HG03575 (cell line): ENCODE measurements at regions not wholly inside any gene's neighbourhood (a gene's known extent, or its start where the extent isn't known, plus 50 kb on each side); places are given as distances from the start of the nearest gene placed in this dataset.

Experiments
- ATAC-seq: cut with Tn5 transposase; IDR thresholded peaks from one replicate; pipeline ENCODE4 v1.9.1; 2021; ENCODE audit not compliant: unreplicated experiment, insufficient number of reproducible peaks, low FRiP score; ENCODE audit errors: extremely low read depth

DNA sequence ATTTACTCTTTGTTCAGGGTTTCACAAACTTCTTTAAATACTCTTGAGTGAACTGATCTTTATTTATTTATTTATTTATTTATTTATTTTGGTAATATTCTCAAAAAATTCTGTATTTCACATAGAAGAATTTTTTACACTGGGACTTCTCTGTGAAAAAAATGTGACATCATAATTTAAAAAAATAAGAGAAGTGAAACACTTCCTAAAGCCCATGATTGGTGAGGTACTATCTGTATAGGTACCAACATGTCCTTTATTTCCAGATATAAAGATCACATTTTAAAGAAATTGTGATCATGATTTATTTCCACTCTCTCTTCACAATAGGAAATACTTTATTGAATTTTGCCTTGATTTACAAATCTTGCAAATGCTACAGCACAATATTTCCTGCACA lies 497.1 kb downstream of the FAT4 start:
- no peak for ATAC-seq

DNA sequence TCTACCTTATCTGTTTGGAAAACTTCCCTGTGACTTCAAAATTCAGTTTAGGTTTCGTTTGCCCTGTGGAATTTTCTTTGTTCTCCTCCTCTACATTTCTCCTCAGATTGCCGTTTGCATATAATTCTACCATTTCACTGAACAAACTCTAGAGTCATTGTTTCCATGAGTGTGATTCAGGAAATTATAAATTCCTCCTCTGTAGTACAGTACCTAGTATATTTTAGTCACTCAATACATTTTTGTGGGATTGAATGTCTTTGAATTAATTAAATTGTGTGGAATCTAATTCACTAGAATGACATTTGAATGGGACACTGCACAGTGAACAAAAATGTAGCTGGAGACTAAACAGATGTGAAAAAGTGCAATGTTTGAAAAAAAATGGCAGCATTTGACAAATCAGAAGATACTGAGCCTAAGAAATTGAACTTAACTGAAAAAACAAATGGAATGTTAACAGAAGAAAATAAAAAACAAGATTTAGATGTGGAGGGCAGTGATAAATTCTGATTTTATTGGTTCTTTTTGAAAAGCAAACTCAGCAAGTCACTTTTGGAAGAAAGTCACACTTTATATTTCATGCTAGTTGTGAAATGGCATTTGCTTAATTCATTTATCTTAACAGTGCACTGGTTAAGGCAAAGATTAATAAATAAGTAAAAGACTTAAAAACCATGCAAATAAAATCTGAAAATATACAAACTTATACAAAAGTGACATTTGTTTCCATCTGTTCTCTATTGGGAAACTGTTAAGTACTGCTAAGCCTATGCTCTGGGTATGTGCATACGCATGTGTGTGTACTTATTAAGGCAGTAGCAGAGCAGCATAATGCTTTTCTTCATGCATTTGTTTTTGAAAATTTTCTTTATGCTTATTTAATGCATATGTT lies 512.3 kb downstream of the FAT4 start:
- ATAC-seq: no peak

DNA sequence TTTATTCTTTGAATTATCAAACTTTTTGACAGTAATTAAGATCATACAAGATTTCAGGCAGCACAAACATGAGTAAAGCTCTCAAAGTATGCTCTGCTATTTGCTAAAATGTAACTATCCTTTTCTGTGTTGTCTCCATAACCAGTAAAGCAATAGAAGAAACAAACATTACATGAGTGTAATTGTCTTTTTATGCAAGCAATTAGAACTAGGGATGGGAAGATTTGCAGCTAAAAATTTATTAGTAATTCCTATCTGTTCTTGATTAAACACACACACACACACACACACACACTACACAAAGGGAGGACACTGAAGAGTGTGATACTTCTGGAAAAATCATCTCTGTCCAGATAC lies 512.9 kb downstream of the FAT4 start:
- no peak for ATAC-seq

DNA sequence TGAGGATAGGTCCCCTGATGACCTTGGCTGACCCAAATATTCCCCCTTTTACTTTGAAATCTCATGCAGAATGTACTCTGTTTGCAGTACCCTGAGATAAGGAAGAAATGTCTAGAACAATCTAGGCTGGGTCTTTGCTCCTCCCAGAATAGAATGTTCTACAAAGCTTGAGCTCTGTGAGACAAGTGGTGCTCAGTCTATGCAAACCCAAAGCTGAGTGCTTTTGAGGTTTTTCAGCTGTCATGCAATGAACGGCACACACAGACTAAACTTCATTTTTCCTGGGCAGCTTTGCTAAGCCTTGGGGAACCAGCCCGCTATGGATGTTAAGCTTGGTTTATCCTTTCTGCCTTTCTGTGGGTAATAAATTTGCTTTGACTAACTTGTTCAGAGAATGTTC lies 513.6 kb downstream of the FAT4 start:
- ATAC-seq: no peak

DNA sequence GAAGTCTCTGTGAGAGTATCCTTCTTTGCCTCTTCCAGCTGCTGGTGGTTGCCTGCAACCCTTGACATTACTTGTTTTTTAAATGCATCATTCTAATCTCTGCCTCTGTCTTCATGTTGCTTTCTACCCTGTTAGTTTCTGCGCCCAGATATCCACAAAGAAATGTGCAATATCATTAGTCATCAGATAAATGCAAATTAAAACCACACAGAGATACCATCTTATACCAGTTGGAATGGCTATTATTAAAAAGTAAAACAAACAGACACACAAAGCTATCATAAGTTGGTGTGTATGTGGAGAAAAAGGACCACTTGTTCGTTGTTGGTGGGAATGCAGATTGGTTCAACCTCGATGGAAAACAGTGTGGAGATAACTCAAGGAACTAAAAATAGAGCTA lies 517.4 kb downstream of the FAT4 start:
- no peak for ATAC-seq

DNA sequence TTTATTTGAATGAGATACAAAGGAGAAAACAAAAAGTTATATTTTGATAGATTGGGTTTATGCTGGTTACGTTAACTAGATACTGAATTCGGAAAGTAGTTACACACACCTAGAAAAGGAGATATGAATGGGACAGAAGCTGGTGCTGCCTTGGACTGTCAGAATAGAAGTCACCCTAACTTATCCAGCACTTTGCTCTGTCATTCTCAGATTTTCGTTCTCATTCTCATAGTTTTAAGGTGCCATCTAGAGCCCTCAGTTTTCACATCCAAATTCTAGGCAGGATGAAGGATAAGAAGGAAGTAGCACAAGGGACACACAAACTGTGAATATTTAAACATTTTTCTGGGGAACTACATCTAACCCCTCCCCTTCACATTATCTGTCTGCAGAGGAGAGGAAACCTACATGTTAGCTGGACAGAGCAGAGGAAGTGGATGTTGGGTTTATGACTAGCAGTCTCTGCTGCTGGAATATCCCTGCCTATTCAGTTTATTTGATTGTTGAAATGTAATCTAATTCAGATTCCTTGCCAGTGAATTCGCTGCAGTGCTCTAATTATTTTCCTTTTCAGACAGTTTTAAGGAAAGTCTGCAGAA lies 521.9 kb downstream of the FAT4 start:
- no peak for ATAC-seq

DNA sequence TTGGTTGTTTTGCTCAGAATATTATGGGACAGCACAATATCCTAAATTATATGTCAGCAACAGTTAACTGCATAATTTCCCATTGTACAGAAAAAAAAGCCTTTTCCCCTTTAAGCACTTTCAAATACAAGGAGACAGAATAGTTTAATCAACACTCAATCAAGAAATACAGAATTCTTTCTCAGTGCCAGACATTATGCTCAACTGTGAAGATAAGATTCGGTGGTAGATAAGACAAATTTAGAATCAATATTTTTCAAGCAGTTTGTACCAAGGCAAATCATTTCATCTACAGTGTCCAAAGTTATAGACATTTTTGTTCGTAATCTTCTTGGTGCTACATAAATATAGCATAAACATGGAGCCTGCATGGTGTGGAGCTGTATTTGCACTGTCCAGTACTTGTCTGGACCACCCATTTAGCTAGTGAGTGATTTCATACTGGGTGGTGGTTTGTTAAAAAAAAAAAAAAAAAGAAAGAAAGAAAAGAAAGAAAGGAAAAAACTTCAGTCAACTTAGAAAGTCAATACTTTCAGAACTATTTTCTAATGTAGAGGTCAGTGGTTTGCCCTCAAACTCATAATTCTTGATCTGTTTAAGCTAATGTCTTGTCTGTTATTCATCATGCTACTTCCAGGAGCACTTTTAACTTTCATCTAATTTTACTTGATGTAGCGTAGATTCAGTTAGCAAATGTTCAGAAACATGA lies 522.9 kb downstream of the FAT4 start:
- no peak for ATAC-seq

DNA sequence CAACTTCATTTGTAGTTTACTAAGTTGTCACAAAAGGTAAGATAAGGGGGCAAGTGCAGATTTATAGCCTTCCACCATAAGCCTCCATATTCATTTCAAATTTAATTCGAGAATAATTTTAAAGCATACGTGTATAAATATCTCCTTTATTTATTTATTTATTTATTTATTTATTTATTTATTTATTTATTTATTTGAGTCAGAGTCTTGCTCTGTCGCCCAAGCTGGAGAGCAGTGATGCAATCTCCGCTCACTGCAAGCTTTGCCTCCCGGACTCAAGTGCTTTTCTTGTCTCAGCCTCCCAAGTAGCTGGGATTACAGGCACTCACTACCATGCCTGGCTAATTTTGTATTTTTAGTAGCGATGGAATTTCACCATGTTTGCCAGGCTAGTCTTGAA lies 523.4 kb downstream of the FAT4 start:
- ATAC-seq: no peak

DNA sequence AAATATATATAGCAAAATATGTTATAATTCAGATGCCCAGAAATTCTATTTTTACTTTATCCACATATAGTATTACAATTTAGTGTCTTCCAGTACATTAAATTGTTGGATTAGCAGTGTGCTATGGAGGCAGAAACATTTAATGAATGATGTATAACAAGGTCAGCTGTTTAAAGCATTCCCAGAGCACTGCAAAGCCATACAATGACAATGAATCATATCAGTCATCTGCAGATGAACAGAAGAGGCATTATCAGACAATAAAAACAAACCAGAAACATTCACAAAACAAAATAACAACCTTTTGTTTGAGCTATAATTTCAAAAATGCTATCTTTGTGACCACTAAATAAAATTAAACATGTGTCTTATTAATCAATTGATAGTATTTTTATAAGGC lies 524.2 kb downstream of the FAT4 start:
- no peak for ATAC-seq

DNA sequence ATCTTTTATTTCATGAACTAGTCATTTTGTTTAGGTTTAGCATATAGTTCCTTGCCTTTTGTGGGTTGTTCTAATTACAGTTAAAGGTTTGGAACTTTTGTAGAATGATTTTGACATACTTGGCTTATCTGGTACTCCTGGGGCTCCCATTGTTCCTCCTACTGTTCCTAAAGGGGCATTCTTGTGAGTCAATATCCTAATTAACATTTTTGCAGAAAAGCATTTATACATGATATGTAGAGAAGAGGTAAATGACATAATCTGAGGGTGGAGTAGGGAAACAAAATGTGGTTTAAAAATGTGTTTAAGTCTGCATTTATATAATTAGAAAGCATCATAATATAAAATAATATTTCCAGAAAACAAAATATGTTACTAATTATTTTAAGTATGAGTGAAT lies 529.2 kb downstream of the FAT4 start:
- no peak for ATAC-seq

DNA sequence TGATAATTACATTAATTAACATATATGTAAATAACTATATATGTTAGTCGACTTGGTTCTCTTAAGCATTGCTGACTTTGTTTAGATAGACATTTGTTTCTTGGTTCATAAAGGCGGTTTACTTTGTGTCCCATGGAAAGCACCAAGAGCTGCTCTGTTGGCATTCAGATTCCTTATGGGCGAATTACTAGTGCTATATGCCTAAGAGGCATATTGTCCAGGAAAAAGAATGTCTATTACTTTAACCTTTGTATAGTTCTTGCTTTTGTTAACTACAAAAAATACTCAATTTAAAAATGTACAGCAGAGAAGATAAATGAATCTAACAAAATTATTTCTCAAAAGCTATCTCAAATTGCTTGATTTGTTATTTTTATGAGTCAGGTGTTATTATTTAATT lies 532.8 kb downstream of the FAT4 start:
- no peak for ATAC-seq

DNA sequence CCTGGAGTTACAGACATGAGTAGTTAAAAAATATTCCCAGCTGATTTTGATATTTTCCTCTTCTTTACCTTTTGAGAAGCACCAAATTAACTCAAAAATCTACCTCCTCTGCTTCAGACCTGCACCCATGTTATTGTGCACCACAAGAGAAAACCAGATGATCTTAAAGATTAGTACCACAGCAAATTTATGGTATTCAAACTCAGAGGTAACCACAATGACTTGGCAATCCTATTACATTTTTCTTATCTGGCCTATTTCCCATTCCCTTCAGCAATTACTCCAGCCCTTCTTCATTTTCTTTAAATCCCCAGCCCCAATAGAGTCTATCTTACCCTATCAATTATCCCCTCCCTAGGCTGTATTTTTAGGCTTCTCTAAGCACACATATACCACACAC lies 535.1 kb downstream of the FAT4 start:
- no peak for ATAC-seq

DNA sequence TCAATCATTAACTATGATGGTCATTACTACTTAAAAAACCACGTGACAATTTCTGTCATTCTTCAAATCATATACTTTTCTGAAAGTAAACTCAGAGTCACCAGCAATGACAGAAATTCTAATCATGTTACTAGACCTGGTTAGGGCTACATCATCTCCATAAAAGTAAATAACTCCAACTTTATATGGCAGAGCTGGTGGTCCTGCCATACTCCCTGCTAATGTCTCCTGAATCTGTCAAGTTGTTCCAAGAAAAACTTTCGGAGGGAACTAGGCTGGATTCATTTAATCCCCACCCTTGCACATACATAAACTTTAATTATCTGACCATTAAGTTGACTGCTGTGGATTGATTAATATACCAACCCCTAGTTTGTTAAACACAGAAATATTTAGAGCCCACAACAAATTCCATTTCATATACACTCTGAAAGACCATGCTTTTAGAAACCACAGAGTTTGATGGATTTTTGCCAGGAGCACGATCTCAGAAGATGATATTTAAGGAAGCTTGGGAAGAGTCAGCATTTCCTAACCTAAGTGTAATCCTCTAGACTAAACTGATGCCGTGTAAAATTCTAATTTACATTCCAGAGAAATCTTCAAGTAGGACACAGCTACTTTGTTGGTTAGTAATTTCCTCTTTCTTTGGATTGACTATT lies 577.0 kb downstream of the FAT4 start:
- no peak for ATAC-seq

DNA sequence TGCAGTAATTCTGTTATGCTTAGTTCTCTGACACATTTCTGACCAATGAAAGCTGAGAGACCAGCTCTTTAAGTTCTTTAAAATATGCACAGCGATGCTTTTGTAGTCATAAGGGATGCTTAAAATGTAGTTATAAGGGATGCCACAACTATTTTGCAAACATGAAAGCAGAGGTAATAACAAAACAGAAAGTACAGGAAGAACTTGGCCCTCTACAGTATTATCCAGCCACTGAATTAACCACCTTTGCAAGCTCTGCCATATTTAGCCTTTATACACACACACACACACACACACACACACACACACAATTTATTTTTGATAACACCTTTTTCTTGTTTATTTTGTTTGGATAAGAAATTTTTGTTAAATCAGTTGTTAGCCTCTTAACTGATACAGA lies 590.0 kb downstream of the FAT4 start:
- ATAC-seq: no peak

DNA sequence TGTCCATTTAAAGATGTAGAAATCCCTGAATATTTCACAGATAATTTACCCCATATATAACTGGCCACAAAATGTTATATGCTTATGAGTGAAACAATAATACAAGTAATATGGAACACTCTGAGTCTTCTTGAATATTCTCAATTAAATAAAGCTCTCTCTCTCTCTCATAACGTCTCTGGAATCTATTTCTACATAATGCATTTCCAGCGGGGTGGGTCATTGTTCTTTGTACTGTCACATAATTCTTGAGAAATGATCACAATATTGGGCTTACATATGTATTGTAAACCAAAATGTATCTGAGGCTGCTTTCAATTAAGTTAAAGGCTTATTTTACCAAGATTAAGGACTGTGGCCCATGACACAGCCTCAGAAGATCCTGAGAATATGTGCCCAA lies 596.3 kb downstream of the FAT4 start:
- ATAC-seq: no peak

DNA sequence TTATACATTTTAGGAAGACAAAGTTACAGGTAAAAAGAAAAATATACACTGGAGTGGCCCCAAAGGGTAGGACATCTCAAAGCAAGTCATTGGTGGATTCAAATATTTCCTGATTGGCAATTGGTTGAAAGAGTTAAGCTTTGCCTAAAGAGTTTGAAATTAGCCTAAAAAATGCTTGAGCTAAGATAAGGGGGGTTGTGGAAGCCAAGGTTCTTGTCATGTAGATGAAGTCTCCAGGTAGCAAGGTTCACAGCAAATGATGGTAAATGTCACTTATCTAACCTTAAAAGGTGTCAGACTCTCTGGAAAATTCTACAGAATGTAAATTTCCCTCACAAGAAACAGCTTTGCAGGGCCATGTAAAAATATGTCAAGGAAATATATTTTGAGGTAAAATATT lies 596.7 kb downstream of the FAT4 start:
- no peak for ATAC-seq

DNA sequence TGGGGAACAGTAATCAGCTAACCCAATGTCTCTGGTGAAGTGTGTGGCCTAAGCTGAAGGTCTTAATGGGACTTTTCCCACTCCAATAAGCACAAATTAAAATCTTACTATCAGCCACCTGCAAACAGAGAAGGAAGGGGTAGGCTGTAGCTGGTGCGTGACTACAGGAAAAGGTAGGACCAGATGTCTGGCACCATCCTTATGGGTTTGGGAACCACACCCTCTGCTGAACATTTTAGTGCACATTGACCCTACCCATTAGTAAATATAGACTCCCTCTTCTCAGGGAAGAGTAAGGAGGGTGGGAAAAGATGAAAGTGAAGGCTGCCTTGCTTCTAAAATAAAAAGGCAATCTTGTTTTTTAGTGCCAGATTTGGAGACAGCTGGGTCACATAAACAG lies 602.8 kb downstream of the FAT4 start:
- no peak for ATAC-seq

DNA sequence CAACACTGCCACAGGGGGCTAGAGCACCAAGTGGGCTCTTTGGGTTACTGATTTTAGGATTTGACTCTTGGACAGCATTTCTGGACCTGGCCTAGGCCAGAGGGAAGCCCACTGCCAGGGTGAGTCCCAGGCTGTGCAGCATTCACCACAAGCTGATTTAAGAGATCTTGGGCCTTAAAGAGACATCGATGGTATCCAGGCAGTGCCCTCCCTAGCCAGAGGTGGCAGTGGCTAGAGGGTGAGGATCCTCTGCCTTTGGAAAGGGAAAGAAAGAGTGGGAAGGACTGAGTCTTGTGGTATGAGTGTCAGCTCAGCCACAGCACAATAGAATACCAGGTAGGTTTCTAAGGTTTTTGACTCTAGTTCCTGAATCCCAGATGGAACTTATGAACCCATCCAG lies 613.9 kb downstream of the FAT4 start:
- no peak for ATAC-seq

DNA sequence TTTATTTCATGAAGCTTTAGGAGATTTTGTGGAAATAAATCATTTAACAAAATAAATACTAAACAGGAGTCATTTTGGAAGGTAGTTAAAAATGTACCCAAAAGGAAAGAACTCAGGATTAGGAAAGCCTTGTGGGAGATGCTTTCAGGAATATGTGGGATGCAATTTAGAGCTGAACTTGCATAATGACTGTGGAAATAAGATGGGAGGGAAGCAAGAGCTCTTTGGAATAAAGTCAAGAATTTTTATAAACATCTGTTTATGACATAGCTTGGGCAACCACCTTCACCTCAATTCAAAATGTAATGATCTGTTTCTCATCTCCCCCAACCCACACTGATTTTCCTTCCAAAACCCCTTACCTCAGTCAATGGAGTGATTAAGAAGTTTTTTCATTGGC lies 623.8 kb downstream of the FAT4 start:
- no peak for ATAC-seq

DNA sequence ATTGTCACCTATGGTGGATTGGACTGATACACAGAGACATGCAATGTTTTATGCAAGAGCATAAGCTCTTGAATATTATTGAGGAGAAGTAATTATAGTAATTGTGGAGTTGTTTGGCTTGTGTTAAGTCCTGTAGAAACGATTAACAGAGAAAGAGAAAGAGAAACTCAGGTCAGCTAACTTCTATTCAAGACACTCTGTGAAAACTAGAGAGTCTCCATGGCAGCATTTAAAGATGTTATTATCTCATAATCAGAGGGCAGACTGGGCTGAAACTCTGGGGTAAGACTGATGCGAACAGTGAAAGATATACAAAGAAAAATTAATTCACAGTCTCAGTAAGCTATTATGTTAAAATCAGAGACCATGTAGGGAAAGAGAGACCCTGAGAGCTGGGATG lies 625.7 kb downstream of the FAT4 start:
- no peak for ATAC-seq
